ENCODE measurements at regions not wholly inside any gene's neighbourhood (a gene's known extent, or its start where the extent isn't known, plus 50 kb on each side); places are given as distances from the start of the nearest gene placed in this dataset.

GRCh38 chr22:48547971-48548370, 1279.7 kb downstream of the BRD1 start:
- dilution Hi-C loops (cut with HindIII; ENCODE audit: low sequenced_read_pairs, unreplicated experiment), result no loop called here
- Histone ChIP-seq H3K36me3 (ENCODE audit: control insufficient read depth, insufficient read depth, low read length) (no peaks in the 10 kb centered on the region), H3K14ac (replicated peaks; ENCODE audit: low read depth, low read length) (no peak overlapping the region), H4K8ac (ENCODE audit: low read depth in 2 of 2, low read length in 2 of 2) (no peak overlapping the region), H4K91ac (ENCODE audit: insufficient read depth, low read depth, low read length) (no peak overlapping the region), H3K9ac (ENCODE audit: low read depth, low read length) (no peak overlapping the region), H4K5ac (ENCODE audit: low read depth, low read length) (no peak overlapping the region), H3K23ac (ENCODE audit: low read depth, low read length) (no peak overlapping the region), H2BK5ac (ENCODE audit: low read depth, low read length, poor library complexity, severe bottlenecking) (no peak overlapping the region), H2BK15ac (ENCODE audit: low read depth, low read length) (no peak overlapping the region), H2BK120ac (ENCODE audit: low read depth, low read length) (no peak overlapping the region), H3K27ac (ENCODE audit: insufficient read depth, low read length) (no peak overlapping the region), H3K9me3 (ENCODE audit: control insufficient read depth, insufficient read depth, low read length) (peaks cover 72% of the 10 kb centered on the region), H2AK9ac (replicated peaks; ENCODE audit: low read depth, low read length, poor library complexity) (no peak overlapping the region), H2AFZ (replicated peaks; ENCODE audit: low read length, poor library complexity) (no peak overlapping the region), H3K4ac (ENCODE audit: low read depth, low read length) (no peak overlapping the region), H2BK20ac (ENCODE audit: low read depth, low read length) (no peak overlapping the region), H3K4me2 (ENCODE audit: low read depth, low read length) (no peak overlapping the region), H3K4me1 (ENCODE audit: control insufficient read depth, insufficient read depth, low read length) (no peaks in the 10 kb centered on the region), H3K18ac (ENCODE audit: low read depth, low read length) (no peak overlapping the region), H3K79me1 (ENCODE audit: low read depth in 1 of 2, low read length in 2 of 2) (no peaks in the 10 kb centered on the region), H3K27me3 (ENCODE audit: control insufficient read depth, insufficient read depth, low read length) (no peaks in the 10 kb centered on the region), H3K56ac (ENCODE audit: extremely low read depth, insufficient read depth, low read length) (no peak overlapping the region), H2AK5ac (ENCODE audit: low read depth, low read length) (no peak overlapping the region), H4K20me1 (ENCODE audit: insufficient read depth, low read length) (no peaks in the 10 kb centered on the region), H3K4me3 (ENCODE audit: insufficient read depth, low read depth, low read length) (no peak overlapping the region), H3K9me1 (ENCODE audit: insufficient read depth, low read length) (no peaks in the 10 kb centered on the region)
- no TSS peak for BruUV-seq (replicated peaks)
- ChIA-PET POLR2A (ENCODE audit: unreplicated experiment) (no interaction called here), CTCF (no interaction called here)
- 70% methylated on average over 3 of the region's 13 CpGs; no CpG with 5 or more reads in 1 of the 2 experiments for WGBS, 2 experiments (ENCODE audit: extremely low coverage in 2 of 2, insufficient read length in 1 of 2)
- no peak for TF ChIP-seq CEBPB (IDR thresholded peaks at IDR 0.05; ENCODE audit: low read depth, low read length)
- TF ChIP-seq ELK1 (IDR thresholded peaks at IDR 0.05; ENCODE audit: borderline replicate concordance, low read depth, low read length), result no peak
- no peak for TF ChIP-seq CHD1 (IDR thresholded peaks at IDR 0.05; ENCODE audit: low read depth, low read length)
- no peak for TF ChIP-seq FOS (IDR thresholded peaks at IDR 0.05; ENCODE audit: low read depth, low read length)
- no peak for TF ChIP-seq MAFK (IDR thresholded peaks at IDR 0.05; ENCODE audit: low read depth, low read length)
- no peak for TF ChIP-seq BHLHE40 (IDR thresholded peaks at IDR 0.05; ENCODE audit: low read depth, low read length)
- TF ChIP-seq CTCF (conservative IDR thresholded peaks at IDR 0.05; ENCODE audit: low read depth, low read length), result no peak
- no peak for TF ChIP-seq MXI1 (IDR thresholded peaks at IDR 0.05; ENCODE audit: borderline replicate concordance, low read depth, low read length)
- no peak for TF ChIP-seq RFX5 (IDR thresholded peaks at IDR 0.05; ENCODE audit: low read depth, low read length)
- no peak for TF ChIP-seq RAD21 (IDR thresholded peaks at IDR 0.05; ENCODE audit: low read length)
- TF ChIP-seq MAZ (IDR thresholded peaks at IDR 0.05; ENCODE audit: borderline replicate concordance, low read depth, low read length), result no peak
- TF ChIP-seq RCOR1 (IDR thresholded peaks at IDR 0.05; ENCODE audit: insufficient replicate concordance, low read length), result no peak
- TF ChIP-seq POLR2A (IDR thresholded peaks at IDR 0.05; ENCODE audit: low read depth, low read length), result no peak
- TF ChIP-seq USF2 (IDR thresholded peaks at IDR 0.05; ENCODE audit: low read depth, low read length), result no peak
- no peak for TF ChIP-seq SMC3 (IDR thresholded peaks at IDR 0.05; ENCODE audit: low read depth, low read length)
- TF ChIP-seq NFE2L2 (IDR thresholded peaks at IDR 0.05; ENCODE audit: low read depth, low read length), result no peak
- in situ Hi-C loops (cut with MboI; ENCODE audit: low sequenced_read_pairs), result no loop called here
- no peak for ATAC-seq (ENCODE audit: low read depth)
- intact Hi-C loops (cut with micrococcal nuclease), result no loop called here
- DNase-seq, result no peak

Measured in IMR-90 (cell line).